OCI-LY7 (cell line): ENCODE measurements at regions not wholly inside any gene's neighbourhood (a gene's known extent, or its start where the extent isn't known, plus 50 kb on each side); places are given as distances from the start of the nearest gene placed in this dataset.

Experiments
- EZH2phosphoT487 ChIP-seq: fragments of 200-600 bp; sonication (generic); IDR thresholded peaks from 2 replicates; pipeline ENCODE4 v1.6.1; 2018; ENCODE audit warnings: low read depth, borderline replicate concordance, mild to moderate bottlenecking, mixed run types, antibody characterized with exemption, low read length, moderate library complexity, mixed read lengths
- TF ChIP-seq, protein P1 (sequence below): fragments of 200-600 bp; sonication (generic); conservative IDR thresholded peaks from 2 replicates; pipeline ENCODE4 v1.5.1; 2014; ENCODE audit warnings: mild to moderate bottlenecking, antibody characterized with exemption, low read length, moderate library complexity, mixed read lengths

- TF ChIP-seq, protein P1, sequence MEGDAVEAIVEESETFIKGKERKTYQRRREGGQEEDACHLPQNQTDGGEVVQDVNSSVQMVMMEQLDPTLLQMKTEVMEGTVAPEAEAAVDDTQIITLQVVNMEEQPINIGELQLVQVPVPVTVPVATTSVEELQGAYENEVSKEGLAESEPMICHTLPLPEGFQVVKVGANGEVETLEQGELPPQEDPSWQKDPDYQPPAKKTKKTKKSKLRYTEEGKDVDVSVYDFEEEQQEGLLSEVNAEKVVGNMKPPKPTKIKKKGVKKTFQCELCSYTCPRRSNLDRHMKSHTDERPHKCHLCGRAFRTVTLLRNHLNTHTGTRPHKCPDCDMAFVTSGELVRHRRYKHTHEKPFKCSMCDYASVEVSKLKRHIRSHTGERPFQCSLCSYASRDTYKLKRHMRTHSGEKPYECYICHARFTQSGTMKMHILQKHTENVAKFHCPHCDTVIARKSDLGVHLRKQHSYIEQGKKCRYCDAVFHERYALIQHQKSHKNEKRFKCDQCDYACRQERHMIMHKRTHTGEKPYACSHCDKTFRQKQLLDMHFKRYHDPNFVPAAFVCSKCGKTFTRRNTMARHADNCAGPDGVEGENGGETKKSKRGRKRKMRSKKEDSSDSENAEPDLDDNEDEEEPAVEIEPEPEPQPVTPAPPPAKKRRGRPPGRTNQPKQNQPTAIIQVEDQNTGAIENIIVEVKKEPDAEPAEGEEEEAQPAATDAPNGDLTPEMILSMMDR = no peak
- TF ChIP-seq EZH2phosphoT487 = no peak
Observed at GRCh38 chr1:57947471-57947870, 523.6 kb upstream of the DAB1 start.
